ENCODE measurements at regions not wholly inside any gene's neighbourhood (a gene's known extent, or its start where the extent isn't known, plus 50 kb on each side); places are given as distances from the start of the nearest gene placed in this dataset.

DNA sequence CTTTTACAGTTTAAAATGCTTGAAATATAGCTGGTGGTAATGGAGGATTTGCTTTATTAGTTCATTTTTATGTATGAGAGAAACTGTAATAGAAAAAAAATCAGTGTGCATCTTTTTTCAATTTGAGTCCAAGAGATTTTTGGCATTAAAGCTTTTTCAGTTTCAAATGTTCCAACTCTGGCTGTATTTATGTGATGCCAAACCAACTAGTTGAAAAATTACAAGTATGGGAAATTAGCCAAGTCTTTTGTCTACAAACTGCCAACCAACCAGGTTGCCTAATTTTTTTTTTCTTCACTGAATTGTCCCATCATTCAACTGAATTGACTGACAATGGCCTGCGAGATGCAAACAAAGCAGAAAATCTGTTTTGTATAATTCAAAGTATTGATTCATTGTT lies 95.7 kb downstream of the ICOS start:
- TF ChIP-seq CTCF (IDR thresholded peaks at IDR 0.05; ENCODE audit: insufficient read depth, low read length, poor library complexity, severe bottlenecking) (no peak), EZH2phosphoT487 (conservative IDR thresholded peaks at IDR 0.05; ENCODE audit: low read length) (no peak)
